ENCODE measurements at regions not wholly inside any gene's neighbourhood (a gene's known extent, or its start where the extent isn't known, plus 50 kb on each side); places are given as distances from the start of the nearest gene placed in this dataset.
A peak's percentile ranks its signal among the peaks of the same experiment; 100 is the strongest.

GRCh38 chr11:112795142-112795815 is 165.9 kb upstream of the NCAM1 start:
- TF ChIP-seq POLR2A (IDR thresholded peaks at IDR 0.05; ENCODE audit: low read depth, low read length) = no peak
- TF ChIP-seq, protein P1, sequence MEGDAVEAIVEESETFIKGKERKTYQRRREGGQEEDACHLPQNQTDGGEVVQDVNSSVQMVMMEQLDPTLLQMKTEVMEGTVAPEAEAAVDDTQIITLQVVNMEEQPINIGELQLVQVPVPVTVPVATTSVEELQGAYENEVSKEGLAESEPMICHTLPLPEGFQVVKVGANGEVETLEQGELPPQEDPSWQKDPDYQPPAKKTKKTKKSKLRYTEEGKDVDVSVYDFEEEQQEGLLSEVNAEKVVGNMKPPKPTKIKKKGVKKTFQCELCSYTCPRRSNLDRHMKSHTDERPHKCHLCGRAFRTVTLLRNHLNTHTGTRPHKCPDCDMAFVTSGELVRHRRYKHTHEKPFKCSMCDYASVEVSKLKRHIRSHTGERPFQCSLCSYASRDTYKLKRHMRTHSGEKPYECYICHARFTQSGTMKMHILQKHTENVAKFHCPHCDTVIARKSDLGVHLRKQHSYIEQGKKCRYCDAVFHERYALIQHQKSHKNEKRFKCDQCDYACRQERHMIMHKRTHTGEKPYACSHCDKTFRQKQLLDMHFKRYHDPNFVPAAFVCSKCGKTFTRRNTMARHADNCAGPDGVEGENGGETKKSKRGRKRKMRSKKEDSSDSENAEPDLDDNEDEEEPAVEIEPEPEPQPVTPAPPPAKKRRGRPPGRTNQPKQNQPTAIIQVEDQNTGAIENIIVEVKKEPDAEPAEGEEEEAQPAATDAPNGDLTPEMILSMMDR (conservative IDR thresholded peaks at IDR 0.05; ENCODE audit: low read depth, low read length) = peak; percentile 51
- no peak for TF ChIP-seq NFE2L2 (IDR thresholded peaks at IDR 0.05; ENCODE audit: low read depth, low read length)
- TF ChIP-seq RCOR1 (IDR thresholded peaks at IDR 0.05; ENCODE audit: insufficient replicate concordance, low read length) = no peak
- TF ChIP-seq SMC3 (IDR thresholded peaks at IDR 0.05; ENCODE audit: low read depth, low read length) = peak; percentile 28; the same call in 1 of the 2 replicates
- TF ChIP-seq RAD21 (IDR thresholded peaks at IDR 0.05; ENCODE audit: low read length) = peak; percentile 39
- no peak for TF ChIP-seq USF2 (IDR thresholded peaks at IDR 0.05; ENCODE audit: low read depth, low read length)
- TF ChIP-seq RFX5 (IDR thresholded peaks at IDR 0.05; ENCODE audit: low read depth, low read length) = no peak
- no peak for TF ChIP-seq CEBPB (IDR thresholded peaks at IDR 0.05; ENCODE audit: low read depth, low read length)
- no peak for TF ChIP-seq MAFK (IDR thresholded peaks at IDR 0.05; ENCODE audit: low read depth, low read length)
- no peak for TF ChIP-seq MAZ (IDR thresholded peaks at IDR 0.05; ENCODE audit: borderline replicate concordance, low read depth, low read length)
- TF ChIP-seq FOS (IDR thresholded peaks at IDR 0.05; ENCODE audit: low read depth, low read length) = no peak
- TF ChIP-seq BHLHE40 (IDR thresholded peaks at IDR 0.05; ENCODE audit: low read depth, low read length) = no peak
- TF ChIP-seq, protein P2, sequence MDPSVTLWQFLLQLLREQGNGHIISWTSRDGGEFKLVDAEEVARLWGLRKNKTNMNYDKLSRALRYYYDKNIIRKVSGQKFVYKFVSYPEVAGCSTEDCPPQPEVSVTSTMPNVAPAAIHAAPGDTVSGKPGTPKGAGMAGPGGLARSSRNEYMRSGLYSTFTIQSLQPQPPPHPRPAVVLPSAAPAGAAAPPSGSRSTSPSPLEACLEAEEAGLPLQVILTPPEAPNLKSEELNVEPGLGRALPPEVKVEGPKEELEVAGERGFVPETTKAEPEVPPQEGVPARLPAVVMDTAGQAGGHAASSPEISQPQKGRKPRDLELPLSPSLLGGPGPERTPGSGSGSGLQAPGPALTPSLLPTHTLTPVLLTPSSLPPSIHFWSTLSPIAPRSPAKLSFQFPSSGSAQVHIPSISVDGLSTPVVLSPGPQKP (IDR thresholded peaks at IDR 0.05; ENCODE audit: borderline replicate concordance, low read depth, low read length) = no peak
